GM18511 (cell line): ENCODE measurements at regions not wholly inside any gene's neighbourhood (a gene's known extent, or its start where the extent isn't known, plus 50 kb on each side); places are given as distances from the start of the nearest gene placed in this dataset.
"Not testable (repeated sequence)": the region's sequence is repeated elsewhere in the genome, so short reads cannot be mapped to it uniquely, and the experiment has no call there.

ENCODE experiments used
- ATAC-seq: cut with Tn5 transposase; IDR thresholded peaks from one replicate; pipeline ENCODE4 v1.9.1; 2021; ENCODE audit warnings: mild to moderate bottlenecking, moderate library complexity; ENCODE audit not compliant: unreplicated experiment

DNA sequence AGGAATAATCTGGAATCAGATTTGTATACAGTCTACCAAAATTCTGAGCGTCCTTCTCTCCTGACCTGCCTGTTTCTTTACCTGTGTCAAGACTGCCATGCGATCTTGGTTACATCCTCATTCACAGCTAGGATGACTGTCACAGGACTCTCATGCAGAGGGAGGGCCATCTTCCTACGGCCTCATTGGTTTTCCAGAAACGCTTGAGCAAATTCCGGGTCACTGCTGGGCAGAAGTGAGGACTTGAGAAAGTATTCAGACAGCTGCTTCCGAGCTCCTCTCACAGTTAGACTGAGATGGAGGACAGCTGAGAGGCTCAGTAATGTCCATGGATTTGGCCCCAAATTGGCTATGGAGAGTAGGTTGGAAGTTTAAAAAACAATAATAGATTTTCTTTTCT is 94.2 kb downstream of the TFAP2C start:
- ATAC-seq: no peak

- no peak for ATAC-seq
Measured at GRCh38 chr20:56724241-56724757, 95.2 kb downstream of the TFAP2C start.

DNA sequence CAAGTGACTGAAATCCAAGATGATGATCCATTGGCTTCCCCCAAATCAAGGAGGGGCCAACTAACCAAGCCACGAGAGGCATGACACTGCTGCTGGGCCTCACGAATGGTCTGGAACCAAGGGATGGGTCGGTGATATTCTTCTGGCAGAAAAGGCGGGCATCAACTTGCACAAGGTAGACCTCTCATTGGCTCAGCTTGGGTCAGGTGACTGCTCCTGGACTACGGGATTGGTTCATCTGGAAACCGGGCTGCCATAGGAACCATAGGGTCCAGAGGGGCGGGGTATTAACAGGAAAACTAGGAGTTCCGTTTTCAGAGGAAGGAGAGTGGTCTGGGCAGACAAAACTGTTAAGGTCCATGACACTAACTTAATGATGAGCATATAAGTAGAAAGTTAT is 100.9 kb downstream of the TFAP2C start:
- ATAC-seq: no peak

GRCh38 chr20:56730996-56731395 is 101.9 kb downstream of the TFAP2C start:
- ATAC-seq: no peak

DNA sequence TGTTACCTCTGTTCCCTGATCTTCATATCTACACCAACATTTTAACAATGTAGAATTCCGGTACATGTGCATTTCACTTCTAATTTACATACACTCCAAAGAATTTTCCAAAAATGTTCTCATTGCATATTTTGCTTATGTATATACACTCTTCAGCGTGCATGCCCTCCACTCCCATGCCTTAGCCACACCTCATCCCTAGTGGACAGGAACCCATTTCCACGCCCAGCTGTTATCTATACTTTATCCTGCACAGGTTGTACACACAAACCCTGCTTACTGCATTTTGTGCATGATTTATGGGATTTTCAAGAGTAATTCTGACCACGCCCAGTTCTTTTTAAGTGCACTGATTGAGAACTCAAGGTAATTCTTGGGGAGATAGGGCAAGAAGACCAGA is 102.4 kb downstream of the TFAP2C start:
- no peak for ATAC-seq

- ATAC-seq: no peak
Measured at GRCh38 chr20:56733967-56734366, 104.9 kb downstream of the TFAP2C start.

GRCh38 chr20:56735084-56735642 is 106.1 kb downstream of the TFAP2C start:
- ATAC-seq: no peak

DNA sequence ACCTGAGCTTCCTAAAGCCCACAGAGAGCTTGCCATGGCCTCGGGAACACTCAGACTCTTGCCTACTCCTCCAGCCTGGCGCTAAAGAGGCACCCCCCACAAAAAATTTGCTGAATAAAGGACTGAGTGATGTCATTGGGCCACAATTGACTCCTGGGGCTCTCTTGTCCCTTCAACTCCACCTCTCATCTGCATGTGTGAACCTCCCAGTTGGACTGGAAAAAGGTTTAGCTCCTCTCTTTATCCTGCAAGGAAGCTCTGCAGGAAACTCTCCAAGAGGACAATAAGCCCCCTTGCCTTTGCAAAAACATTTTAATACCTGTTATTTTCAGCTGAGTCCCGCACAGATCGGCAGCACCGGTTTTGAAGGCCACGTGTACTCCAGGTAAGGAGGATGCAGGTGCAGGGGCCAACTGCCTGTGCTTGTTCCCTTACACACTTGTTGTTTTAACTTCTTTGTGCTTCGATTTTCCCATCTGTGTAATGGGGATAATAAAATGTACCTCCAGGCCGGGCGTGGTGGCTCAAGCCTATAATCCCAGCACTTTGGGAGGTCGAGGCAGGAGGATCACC is 107.3 kb downstream of the TFAP2C start:
- ATAC-seq: no peak

DNA sequence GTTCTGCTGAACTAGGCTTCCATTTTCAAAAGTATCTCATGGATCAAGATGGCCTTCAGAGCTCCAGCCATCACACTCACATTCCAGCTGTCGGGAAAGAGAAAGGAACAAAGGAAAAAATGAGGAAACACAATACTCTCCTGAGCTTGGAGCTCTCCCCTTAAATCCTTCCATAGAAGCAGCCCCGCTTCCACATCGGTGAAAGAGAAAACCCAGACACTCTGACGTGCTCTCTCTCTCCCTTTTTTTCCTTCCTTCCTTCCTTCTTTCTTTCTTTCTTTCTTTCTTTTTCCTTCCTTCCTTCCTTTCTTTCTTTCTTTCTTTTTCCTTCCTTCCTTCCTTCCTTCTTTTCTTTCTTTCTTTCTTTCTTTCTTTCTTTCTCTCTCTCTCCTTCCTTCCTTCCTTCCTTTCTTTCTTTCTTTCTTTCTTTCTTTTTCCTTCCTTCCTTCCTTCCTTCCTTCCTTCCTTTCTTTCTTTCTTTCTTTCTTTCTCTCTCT is 115.3 kb downstream of the TFAP2C start:
- not testable (repeated sequence) for ATAC-seq

- no peak for ATAC-seq
Measured at GRCh38 chr20:56748476-56749377, 119.6 kb downstream of the TFAP2C start.

GRCh38 chr20:56750430-56750829 is 121.3 kb downstream of the TFAP2C start:
- ATAC-seq: no peak

DNA sequence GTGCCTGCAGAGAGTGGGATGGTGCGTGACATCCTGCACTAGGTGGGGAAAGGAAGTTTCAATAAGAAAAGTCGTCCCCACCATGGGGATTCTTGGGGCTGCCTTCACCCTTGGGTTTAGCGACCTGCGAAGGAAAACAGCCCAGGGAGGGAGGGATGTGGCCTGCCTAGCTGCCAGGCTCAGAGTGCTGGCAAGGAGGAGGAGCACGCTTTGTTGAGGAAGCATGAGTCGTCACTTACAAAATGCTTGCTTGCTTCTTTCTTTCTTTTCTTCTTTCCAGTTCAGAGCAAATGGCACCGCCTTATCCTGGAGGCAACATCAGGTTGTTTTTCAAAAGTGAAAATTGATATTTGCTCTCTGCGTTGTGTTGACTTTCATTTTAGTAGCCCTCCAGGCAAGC is 123.2 kb downstream of the TFAP2C start:
- ATAC-seq: no peak

- no peak for ATAC-seq
Measured at GRCh38 chr20:56755201-56755600, 126.1 kb downstream of the TFAP2C start.

DNA sequence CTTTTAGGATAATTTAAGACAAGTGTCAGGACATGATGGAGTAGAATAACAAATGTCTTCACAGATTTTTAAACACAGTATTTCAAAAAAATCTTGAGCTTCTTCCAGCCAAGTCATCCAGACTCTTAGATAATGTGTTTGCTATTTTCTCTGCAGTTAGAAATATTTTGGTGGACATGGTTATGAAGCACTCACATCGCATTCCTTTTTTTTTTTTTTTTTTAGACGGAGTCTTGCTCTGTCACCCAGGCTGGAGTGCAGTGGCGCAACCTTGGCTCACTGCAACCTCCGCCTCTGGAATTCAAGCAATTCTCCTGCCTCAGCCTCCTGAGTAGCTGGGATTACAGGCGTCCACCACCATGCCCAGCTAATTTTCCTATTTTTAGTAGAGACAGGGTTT is 127.6 kb downstream of the TFAP2C start:
- not testable (repeated sequence) for ATAC-seq

DNA sequence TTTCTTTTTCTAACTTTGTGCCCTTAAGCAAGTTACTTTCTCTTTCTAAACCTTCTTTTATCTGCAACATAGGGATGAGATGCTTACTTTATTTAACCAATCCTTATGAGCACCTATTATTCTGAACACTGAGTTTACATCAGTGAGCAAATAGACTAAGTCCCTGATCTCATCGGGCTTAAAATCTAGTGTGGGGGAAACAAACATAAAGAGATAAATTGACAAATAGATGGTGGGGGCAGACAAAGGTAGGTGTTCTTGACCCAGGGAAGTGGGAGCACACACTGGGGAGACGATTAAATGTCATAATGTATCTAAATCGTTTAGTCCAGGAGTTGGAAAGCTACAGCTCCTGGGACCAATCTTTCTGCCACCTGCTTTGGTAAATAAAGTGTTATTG is 129.6 kb downstream of the TFAP2C start:
- ATAC-seq: no peak

DNA sequence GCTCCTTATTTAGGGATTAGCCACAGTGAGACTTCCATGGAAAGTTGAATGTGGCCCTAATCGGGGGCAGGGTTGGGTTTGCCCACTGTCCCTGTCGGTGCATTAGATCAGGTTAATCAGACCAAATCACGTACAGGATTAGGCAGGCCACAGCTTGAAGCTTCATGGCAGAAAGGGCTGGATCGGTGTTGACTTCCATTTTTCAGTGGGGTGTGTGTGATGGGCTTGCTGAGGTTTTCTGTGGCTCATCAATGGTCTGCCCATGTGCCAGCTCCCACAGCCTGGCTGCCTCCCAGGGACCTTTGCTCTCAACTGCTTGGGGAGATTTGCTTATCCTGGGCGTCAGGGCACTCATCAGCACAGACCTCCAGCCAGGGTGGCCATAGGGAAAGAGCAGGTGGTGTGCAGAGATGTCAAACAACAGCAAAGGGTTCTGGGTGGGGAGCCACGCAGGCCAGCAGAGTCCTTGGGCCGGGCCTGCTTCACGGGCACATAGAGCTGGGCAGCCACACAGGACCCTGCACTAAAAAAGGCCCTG is 130.7 kb downstream of the TFAP2C start:
- no peak for ATAC-seq

GRCh38 chr20:56760610-56761009 is 131.5 kb downstream of the TFAP2C start:
- ATAC-seq: no peak

DNA sequence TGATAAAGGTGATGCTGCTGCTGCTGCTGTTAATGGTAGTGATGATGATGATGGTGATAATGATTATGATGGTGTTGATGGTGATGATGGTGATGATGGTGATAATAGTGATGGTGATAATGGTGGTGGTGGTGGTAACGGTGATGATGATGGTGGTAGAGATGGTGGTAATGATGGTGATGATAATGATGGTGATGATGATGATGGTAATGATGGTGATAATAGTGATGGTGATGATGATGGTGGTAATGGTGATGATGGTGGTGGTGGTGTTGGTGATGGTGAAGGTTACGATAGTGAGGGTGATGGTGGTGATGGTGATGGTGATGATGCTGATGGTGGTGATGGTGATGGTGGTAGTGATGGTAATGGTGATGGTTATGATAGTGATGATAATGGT is 132.3 kb downstream of the TFAP2C start:
- ATAC-seq: no peak

DNA sequence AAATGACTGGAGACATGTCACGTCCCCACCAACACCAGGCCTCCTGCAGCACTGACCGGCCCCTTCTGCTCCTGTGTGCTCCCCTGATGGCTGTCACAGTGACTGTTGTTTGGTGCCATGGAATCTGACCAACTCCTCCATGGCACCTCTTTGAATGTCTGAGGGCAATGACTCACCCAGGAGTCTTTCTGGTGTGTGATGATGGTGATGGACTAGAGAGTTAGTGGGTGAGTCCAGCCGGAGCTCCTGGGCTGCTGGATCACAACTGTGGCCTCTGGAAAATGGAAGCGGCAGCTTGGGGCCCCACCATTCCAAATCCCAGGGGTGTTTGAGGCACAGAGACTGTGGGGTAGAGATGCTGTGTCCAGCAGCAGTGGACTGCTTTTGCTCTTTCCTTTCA is 133.3 kb downstream of the TFAP2C start:
- ATAC-seq: no peak

DNA sequence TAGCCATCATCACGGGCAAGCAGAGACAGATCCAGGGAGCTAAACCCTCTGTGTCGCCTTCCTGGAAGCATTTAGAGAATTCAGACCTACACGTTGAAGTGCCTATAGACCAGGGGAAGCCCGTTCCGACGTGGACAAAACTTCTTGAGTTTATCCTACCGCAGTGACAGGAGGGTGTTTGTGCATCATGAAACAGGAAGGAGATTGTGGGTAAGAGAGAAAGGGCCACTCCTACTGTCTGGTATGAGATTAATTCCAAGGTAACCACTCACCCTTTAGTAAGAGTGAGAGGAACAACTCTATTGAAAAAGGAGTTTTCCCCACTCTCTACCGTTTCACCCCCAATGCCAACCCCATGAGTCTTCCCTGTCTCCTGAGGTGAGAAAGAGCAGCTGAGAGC is 133.7 kb downstream of the TFAP2C start:
- no peak for ATAC-seq

- no peak for ATAC-seq
Measured at GRCh38 chr20:56764671-56765070, 135.6 kb downstream of the TFAP2C start.
